ENCODE measurements at regions not wholly inside any gene's neighbourhood (a gene's known extent, or its start where the extent isn't known, plus 50 kb on each side); places are given as distances from the start of the nearest gene placed in this dataset.
"Not testable (repeated sequence)": the region's sequence is repeated elsewhere in the genome, so short reads cannot be mapped to it uniquely, and the experiment has no call there.

DNA sequence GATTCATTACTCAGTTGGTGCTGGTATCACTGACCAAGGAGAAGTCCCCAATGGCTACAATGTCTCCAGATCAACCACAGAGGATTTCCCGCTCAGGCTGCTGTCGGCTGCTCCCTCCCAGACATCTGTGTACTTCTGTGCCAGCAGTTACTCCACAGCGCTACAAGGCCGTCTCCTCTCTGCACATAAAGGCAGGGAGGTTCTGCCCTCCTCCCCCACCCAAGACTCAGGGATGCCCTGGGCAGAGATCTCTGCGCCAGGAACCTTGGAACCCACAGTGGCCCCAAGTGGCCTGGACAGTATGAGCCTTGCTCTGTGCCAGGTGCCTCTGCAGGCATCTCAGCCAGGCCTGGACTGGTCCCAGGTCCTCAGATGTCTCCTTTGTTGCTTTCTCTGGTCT lies 193.4 kb upstream of the PRSS58 start:
- DNase-seq (ENCODE audit: low spot score in 2 of 2), result no peak

DNA sequence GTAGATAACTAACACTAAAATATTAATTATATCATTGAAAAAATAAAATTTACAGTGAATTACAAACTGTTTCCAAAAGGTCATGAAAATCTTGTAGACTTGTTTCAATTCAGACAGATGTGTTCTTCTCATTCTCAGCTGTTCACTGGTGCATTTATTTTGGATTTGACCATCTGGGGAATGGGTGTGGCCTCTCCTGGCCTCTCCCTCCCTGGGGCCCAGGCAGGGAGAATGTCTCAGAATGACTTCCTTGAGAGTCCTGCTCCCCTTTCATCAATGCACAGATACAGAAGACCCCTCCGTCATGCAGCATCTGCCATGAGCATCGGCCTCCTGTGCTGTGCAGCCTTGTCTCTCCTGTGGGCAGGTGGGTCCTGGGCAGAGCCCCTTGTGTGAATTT lies 192.8 kb upstream of the PRSS58 start:
- 92 to 100% methylated on average over 2 of the region's 2 CpGs for WGBS, 2 donors
- Histone ChIP-seq H3K4me3 (no peak overlapping the region), H3K27ac (no peak overlapping the region), H3K4me1 (no peaks in the 10 kb centered on the region), H3K27me3 (peaks cover 0 to 6% of the 10 kb centered on the region in 2 donors), H3K9me3 (no peaks in the 10 kb centered on the region), H3K36me3 (no peaks in the 10 kb centered on the region)
- DNase-seq (ENCODE audit: low spot score in 2 of 2), result no peak
- TF ChIP-seq CTCF (IDR thresholded peaks at IDR 0.05), result no peak
- TF ChIP-seq EP300 (IDR thresholded peaks at IDR 0.05), result no peak
- no peak for TF ChIP-seq POLR2A (IDR thresholded peaks at IDR 0.05)

More for the DNA sequence above, 193.4 kb upstream of the PRSS58 start:
- Histone ChIP-seq H3K9me3 (no peaks in the 10 kb centered on the region), H3K27ac (no peak overlapping the region), H3K4me3 (no peak overlapping the region), H3K27me3 (peaks cover 0 to 6% of the 10 kb centered on the region in 2 donors), H3K4me1 (no peaks in the 10 kb centered on the region), H3K36me3 (no peaks in the 10 kb centered on the region)
- no peak for TF ChIP-seq CTCF (IDR thresholded peaks at IDR 0.05)
- TF ChIP-seq EP300 (IDR thresholded peaks at IDR 0.05), result no peak
- TF ChIP-seq POLR2A (IDR thresholded peaks at IDR 0.05), result no peak
- 60 to 89% methylated on average over 5 of the region's 5 CpGs for WGBS, 2 donors

DNA sequence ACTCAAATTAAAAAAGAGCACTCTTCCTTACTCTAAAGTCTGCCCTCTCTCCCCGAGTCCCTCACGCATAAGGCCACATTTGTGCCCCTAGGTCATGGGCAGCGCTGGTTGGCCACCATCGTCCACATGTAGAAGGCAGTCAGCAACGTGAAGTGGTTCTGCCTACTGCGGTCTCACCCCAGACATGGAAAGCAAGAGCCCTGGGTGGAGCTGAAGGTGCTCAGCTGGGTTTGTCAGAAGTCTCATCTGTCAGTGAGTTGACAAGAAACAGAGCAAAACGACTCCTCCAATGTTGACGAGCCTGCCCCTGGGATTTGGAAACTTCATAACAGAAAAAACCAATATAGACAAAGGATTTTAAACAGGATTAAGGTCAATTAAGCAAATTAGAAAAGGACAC lies 192.3 kb upstream of the PRSS58 start:
- 77 to 78% methylated on average over 8 of the region's 8 CpGs for WGBS, 2 donors

DNA sequence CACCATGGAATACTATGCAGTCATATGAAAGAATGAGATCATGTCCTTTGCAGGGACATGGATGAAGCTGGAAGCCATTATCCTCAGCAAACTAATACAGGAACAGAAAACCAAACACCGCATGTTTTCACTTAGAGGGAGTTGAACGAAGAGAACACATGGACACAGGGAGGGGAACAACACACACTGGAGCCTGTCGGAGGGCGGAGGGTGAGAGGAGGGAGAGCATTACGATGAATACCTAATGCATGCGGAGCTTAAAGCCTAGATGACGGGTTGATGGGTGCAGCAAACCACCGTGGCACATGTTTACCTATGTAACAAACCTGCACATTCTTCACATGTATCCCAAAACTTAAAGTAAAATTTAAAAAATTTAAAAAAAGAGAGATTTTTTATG lies 191.0 kb upstream of the PRSS58 start:
- not testable (repeated sequence) for H3K27ac ChIP-seq; DNase-seq (ENCODE audit: low spot score in 2 of 2); H3K4me1 ChIP-seq; H3K27me3 ChIP-seq; H3K36me3 ChIP-seq; H3K9me3 ChIP-seq; H3K4me3 ChIP-seq
- 68 to 73% methylated on average over 8 of the region's 8 CpGs for WGBS, 2 donors

More for the DNA sequence above, 192.3 kb upstream of the PRSS58 start:
- peaks cover 0 to 6% of the 10 kb centered on the region in 2 donors for H3K27me3 ChIP-seq
- TF ChIP-seq EP300 (IDR thresholded peaks at IDR 0.05) (no peak), POLR2A (IDR thresholded peaks at IDR 0.05) (no peak), CTCF (IDR thresholded peaks at IDR 0.05) (no peak)
- H3K36me3 ChIP-seq, result no peaks in the 10 kb centered on the region
- H3K4me3 ChIP-seq, result no peak overlapping the region
- H3K4me1 ChIP-seq, result no peaks in the 10 kb centered on the region
- DNase-seq (ENCODE audit: low spot score in 2 of 2), result no peak
- no peak overlapping the region for H3K27ac ChIP-seq
- H3K9me3 ChIP-seq, result no peaks in the 10 kb centered on the region

DNA sequence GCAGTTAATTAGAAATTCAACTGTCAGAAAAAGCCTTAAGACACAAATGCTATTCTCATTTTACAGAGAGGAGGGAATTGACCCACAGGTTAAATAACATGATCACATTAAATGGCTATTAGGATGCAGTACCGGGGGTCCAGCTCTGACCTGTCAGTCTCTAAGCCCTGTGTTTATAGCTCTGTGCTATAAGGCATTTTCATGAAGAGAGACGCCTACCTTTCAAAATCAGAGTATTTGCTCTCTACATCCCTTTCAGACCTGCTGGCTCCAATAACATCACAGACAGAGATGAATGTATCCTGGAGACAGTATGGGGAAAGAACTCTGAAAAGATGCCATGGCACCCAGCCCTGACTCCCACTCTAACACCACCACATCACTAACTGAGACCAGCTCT lies 189.9 kb upstream of the PRSS58 start:
- Histone ChIP-seq H3K36me3 (no peaks in the 10 kb centered on the region), H3K4me1 (no peaks in the 10 kb centered on the region), H3K4me3 (no peak overlapping the region), H3K9me3 (no peaks in the 10 kb centered on the region), H3K27me3 (peaks cover 0 to 6% of the 10 kb centered on the region in 2 donors), H3K27ac (no peak overlapping the region)
- 55 to 58% methylated on average over 2 of the region's 2 CpGs for WGBS, 2 donors
- TF ChIP-seq CTCF (IDR thresholded peaks at IDR 0.05) (no peak), EP300 (IDR thresholded peaks at IDR 0.05) (no peak), POLR2A (IDR thresholded peaks at IDR 0.05) (no peak)
- DNase-seq (ENCODE audit: low spot score in 2 of 2), result no peak

Measured in tibial nerve (tissue), 4 donors.